MG63 (cell line): ENCODE measurements at regions not wholly inside any gene's neighbourhood (a gene's known extent, or its start where the extent isn't known, plus 50 kb on each side); places are given as distances from the start of the nearest gene placed in this dataset.

Experiments
- DNase-seq: peaks from one replicate; pipeline ENCODE4 v3.0.0-alpha.2; 2020
- H3K27me3 ChIP-seq: fragments of 250-450 bp; sonication (Bioruptor Pico); 2 replicates; pipeline ENCODE4 v1.5.1; 2020; ENCODE audit warnings: mild to moderate bottlenecking, moderate library complexity
- H3K36me3 ChIP-seq: fragments of 250-450 bp; sonication (Bioruptor Pico); 2 replicates; pipeline ENCODE4 v1.5.1; 2020; ENCODE audit warnings: mild to moderate bottlenecking, moderate library complexity
- H3K4me3 ChIP-seq: fragments of 250-450 bp; sonication (Bioruptor Pico); 2 replicates; pipeline ENCODE4 v1.5.1; 2020; ENCODE audit warnings: mild to moderate bottlenecking, moderate library complexity
- H3K9me3 ChIP-seq: fragments of 250-450 bp; sonication (Bioruptor Pico); 2 replicates; pipeline ENCODE4 v1.5.1; 2020; ENCODE audit warnings: mild to moderate bottlenecking, moderate library complexity

- no peak for DNase-seq
- Histone ChIP-seq H3K4me3 (no peak overlapping the region), H3K36me3 (no peaks in the 10 kb centered on the region), H3K9me3 (no peaks in the 10 kb centered on the region), H3K27me3 (no peaks in the 10 kb centered on the region)
Observed at GRCh38 chr10:21071001-21071673, 174.0 kb upstream of the NEBL start.

- Histone ChIP-seq H3K36me3 (no peaks in the 10 kb centered on the region), H3K27me3 (peaks cover under 1% of the 10 kb centered on the region), H3K9me3 (no peaks in the 10 kb centered on the region), H3K4me3 (no peak overlapping the region)
- no peak for DNase-seq
Observed at GRCh38 chr10:21069929-21070700, 173.0 kb upstream of the NEBL start.

GRCh38 chr10:21069278-21069677 is 172.2 kb upstream of the NEBL start:
- DNase-seq: no peak
- Histone ChIP-seq H3K4me3 (no peak overlapping the region), H3K27me3 (peaks cover 4% of the 10 kb centered on the region)

GRCh38 chr10:21068026-21068656 is 171.0 kb upstream of the NEBL start:
- DNase-seq: no peak
- Histone ChIP-seq H3K9me3 (no peaks in the 10 kb centered on the region), H3K36me3 (no peaks in the 10 kb centered on the region), H3K27me3 (peaks cover 4% of the 10 kb centered on the region), H3K4me3 (no peak overlapping the region)

More at GRCh38 chr10:21069278-21069677, 172.2 kb upstream of the NEBL start:
- Histone ChIP-seq H3K9me3 (no peaks in the 10 kb centered on the region), H3K36me3 (no peaks in the 10 kb centered on the region)

GRCh38 chr10:21065621-21066248 is 168.6 kb upstream of the NEBL start:
- Histone ChIP-seq H3K36me3 (no peaks in the 10 kb centered on the region), H3K9me3 (no peaks in the 10 kb centered on the region), H3K27me3 (peaks cover 4% of the 10 kb centered on the region), H3K4me3 (no peak overlapping the region)
- no peak for DNase-seq

- DNase-seq: no peak
- Histone ChIP-seq H3K4me3 (no peak overlapping the region), H3K36me3 (no peaks in the 10 kb centered on the region), H3K9me3 (peaks cover 9% of the 10 kb centered on the region), H3K27me3 (peaks cover 4% of the 10 kb centered on the region)
Observed at GRCh38 chr10:21061982-21062381, 164.9 kb upstream of the NEBL start.

- Histone ChIP-seq H3K36me3 (no peaks in the 10 kb centered on the region), H3K27me3 (peaks cover 4% of the 10 kb centered on the region), H3K9me3 (peaks cover 9% of the 10 kb centered on the region), H3K4me3 (no peak overlapping the region)
- no peak for DNase-seq
Observed at GRCh38 chr10:21061184-21061583, 164.1 kb upstream of the NEBL start.

GRCh38 chr10:21060626-21061025 is 163.5 kb upstream of the NEBL start:
- DNase-seq: no peak
- Histone ChIP-seq H3K4me3 (no peak overlapping the region), H3K36me3 (no peaks in the 10 kb centered on the region), H3K9me3 (peaks cover 9% of the 10 kb centered on the region), H3K27me3 (peaks cover 6% of the 10 kb centered on the region)

GRCh38 chr10:21057989-21058388 is 160.9 kb upstream of the NEBL start:
- no peak for DNase-seq
- Histone ChIP-seq H3K27me3 (peaks cover 7% of the 10 kb centered on the region), H3K36me3 (no peaks in the 10 kb centered on the region), H3K4me3 (no peak overlapping the region), H3K9me3 (peaks cover 9% of the 10 kb centered on the region)

- H3K9me3 ChIP-seq: peaks cover 9% of the 10 kb centered on the region
- H3K4me3 ChIP-seq: no peak overlapping the region
- peaks cover 7% of the 10 kb centered on the region for H3K27me3 ChIP-seq
- no peak for DNase-seq
- H3K36me3 ChIP-seq: no peaks in the 10 kb centered on the region
Observed at GRCh38 chr10:21057436-21057835, 160.3 kb upstream of the NEBL start.

GRCh38 chr10:21056461-21056860 is 159.3 kb upstream of the NEBL start:
- no peak for DNase-seq
- peaks cover 9% of the 10 kb centered on the region for H3K9me3 ChIP-seq
- H3K4me3 ChIP-seq: no peak overlapping the region
- H3K36me3 ChIP-seq: no peaks in the 10 kb centered on the region
- H3K27me3 ChIP-seq: peaks cover 7% of the 10 kb centered on the region

GRCh38 chr10:21055339-21056135 is 158.4 kb upstream of the NEBL start:
- peaks cover 9% of the 10 kb centered on the region for H3K9me3 ChIP-seq
- H3K4me3 ChIP-seq: no peak overlapping the region
- no peaks in the 10 kb centered on the region for H3K36me3 ChIP-seq
- peaks cover 7% of the 10 kb centered on the region for H3K27me3 ChIP-seq
- DNase-seq: no peak

GRCh38 chr10:21053953-21054690 is 157.0 kb upstream of the NEBL start:
- Histone ChIP-seq H3K4me3 (no peak overlapping the region), H3K27me3 (peaks cover 7% of the 10 kb centered on the region), H3K36me3 (no peaks in the 10 kb centered on the region), H3K9me3 (peaks cover 4% of the 10 kb centered on the region)
- DNase-seq: no peak

- H3K27me3 ChIP-seq: peaks cover 7% of the 10 kb centered on the region
- H3K9me3 ChIP-seq: no peaks in the 10 kb centered on the region
- DNase-seq: no peak
- no peak overlapping the region for H3K4me3 ChIP-seq
- H3K36me3 ChIP-seq: no peaks in the 10 kb centered on the region
Observed at GRCh38 chr10:21052709-21053104, 155.6 kb upstream of the NEBL start.

GRCh38 chr10:21052072-21052708 is 155.1 kb upstream of the NEBL start:
- Histone ChIP-seq H3K36me3 (no peaks in the 10 kb centered on the region), H3K4me3 (no peak overlapping the region), H3K9me3 (no peaks in the 10 kb centered on the region), H3K27me3 (peaks cover 7% of the 10 kb centered on the region)
- DNase-seq: no peak
